Chondrocyte (in vitro differentiated cells): ENCODE measurements at regions not wholly inside any gene's neighbourhood (a gene's known extent, or its start where the extent isn't known, plus 50 kb on each side); places are given as distances from the start of the nearest gene placed in this dataset.
A peak's percentile ranks its signal among the peaks of the same experiment; 100 is the strongest.

Source experiments
- DNase-seq: peaks from one replicate; pipeline ENCODE4 v3.0.0; 2021; ENCODE audit warnings: mixed read lengths, low spot score
- H3K27ac Mint-ChIP-seq: one replicate; pipeline ENCODE4 v1.8.0; 2021; ENCODE audit warnings: mild to moderate bottlenecking, moderate library complexity, mixed read lengths; ENCODE audit not compliant: unreplicated experiment
- H3K27me3 Mint-ChIP-seq: 2 replicates; pipeline ENCODE4 v1.8.0; 2021; ENCODE audit warnings: low read depth, mixed read lengths
- H3K36me3 Mint-ChIP-seq: 2 replicates; pipeline ENCODE4 v1.8.0; 2021; ENCODE audit warnings: low read depth, mixed read lengths
- H3K4me1 Mint-ChIP-seq: 2 replicates; pipeline ENCODE4 v1.8.0; 2021; ENCODE audit warnings: low read depth, mild to moderate bottlenecking, mixed read lengths
- H3K4me3 Mint-ChIP-seq: one replicate; pipeline ENCODE4 v1.8.0; 2021; ENCODE audit warnings: mild to moderate bottlenecking, moderate library complexity, mixed read lengths; ENCODE audit not compliant: unreplicated experiment
- H3K9me3 Mint-ChIP-seq: 2 replicates; pipeline ENCODE4 v1.8.0; 2021; ENCODE audit warnings: low read depth, mixed read lengths
- CTCF ChIP-seq: fragments of 200-600 bp; sonication (generic); IDR thresholded peaks from 2 replicates; pipeline ENCODE4 v1.5.0; 2021; ENCODE audit warnings: antibody characterized with exemption, mild to moderate bottlenecking, moderate library complexity

DNA sequence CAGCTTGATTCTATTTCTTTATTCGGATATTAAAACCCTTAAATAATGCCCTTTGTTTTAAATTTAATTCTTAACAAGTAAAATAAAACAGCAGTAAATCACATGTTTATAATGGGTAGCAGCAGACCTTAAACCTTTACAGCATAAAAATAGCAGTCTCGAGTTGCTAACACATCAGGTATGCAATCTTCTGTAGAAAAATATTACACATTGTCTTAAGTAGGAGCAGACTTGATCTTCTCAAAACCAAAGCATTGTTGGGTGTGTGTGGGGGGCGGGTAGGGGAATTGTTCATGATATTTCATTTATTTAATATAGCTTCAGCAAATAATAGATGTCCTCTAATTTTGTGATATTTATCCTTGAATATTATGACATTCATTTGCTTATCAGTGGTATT lies 331.4 kb downstream of the PCDH7 start:
- Mint-ChIP-seq H3K36me3 (no peaks in the 10 kb centered on the region), H3K4me1 (peaks cover 20% of the 10 kb centered on the region), H3K9me3 (no peaks in the 10 kb centered on the region), H3K27me3 (no peaks in the 10 kb centered on the region), H3K27ac (no peak overlapping the region), H3K4me3 (no peak overlapping the region)
- DNase-seq, result no peak
- no peak for TF ChIP-seq CTCF

- no peaks in the 10 kb centered on the region for H3K27me3 Mint-ChIP-seq
- no peaks in the 10 kb centered on the region for H3K36me3 Mint-ChIP-seq
- no peak for TF ChIP-seq CTCF
- peak overlapping the region; percentile 46 for H3K27ac Mint-ChIP-seq
- no peaks in the 10 kb centered on the region for H3K9me3 Mint-ChIP-seq
- no peak overlapping the region for H3K4me3 Mint-ChIP-seq
- DNase-seq, result no peak
- peaks cover 20% of the 10 kb centered on the region for H3K4me1 Mint-ChIP-seq
Observed at GRCh38 chr4:31052519-31052918, 332.4 kb downstream of the PCDH7 start.

GRCh38 chr4:31053451-31053850 lies 333.3 kb downstream of the PCDH7 start:
- Mint-ChIP-seq H3K4me3 (no peak overlapping the region), H3K27me3 (no peaks in the 10 kb centered on the region), H3K4me1 (peaks cover 20% of the 10 kb centered on the region), H3K36me3 (no peaks in the 10 kb centered on the region), H3K27ac (no peak overlapping the region), H3K9me3 (no peaks in the 10 kb centered on the region)
- no peak for DNase-seq
- TF ChIP-seq CTCF, result no peak

GRCh38 chr4:31054295-31054694 lies 334.1 kb downstream of the PCDH7 start:
- H3K27ac Mint-ChIP-seq, result no peak overlapping the region
- no peak for TF ChIP-seq CTCF
- no peak for DNase-seq
- H3K4me1 Mint-ChIP-seq, result peaks cover 20% of the 10 kb centered on the region
- H3K9me3 Mint-ChIP-seq, result no peaks in the 10 kb centered on the region
- no peaks in the 10 kb centered on the region for H3K36me3 Mint-ChIP-seq
- H3K4me3 Mint-ChIP-seq, result no peak overlapping the region
- H3K27me3 Mint-ChIP-seq, result no peaks in the 10 kb centered on the region

- no peak for TF ChIP-seq CTCF
- no peaks in the 10 kb centered on the region for H3K27me3 Mint-ChIP-seq
- H3K9me3 Mint-ChIP-seq, result no peaks in the 10 kb centered on the region
- H3K4me1 Mint-ChIP-seq, result peaks cover 6% of the 10 kb centered on the region
- no peak for DNase-seq
- no peak overlapping the region for H3K4me3 Mint-ChIP-seq
- H3K27ac Mint-ChIP-seq, result no peak overlapping the region
- H3K36me3 Mint-ChIP-seq, result no peaks in the 10 kb centered on the region
Observed at GRCh38 chr4:31058656-31059055, 338.5 kb downstream of the PCDH7 start.
